GM19397 (cell line): ENCODE measurements at regions not wholly inside any gene's neighbourhood (a gene's known extent, or its start where the extent isn't known, plus 50 kb on each side); places are given as distances from the start of the nearest gene placed in this dataset.

ENCODE experiments used
- ATAC-seq: cut with Tn5 transposase; IDR thresholded peaks from one replicate; pipeline ENCODE4 v1.9.1; 2021; ENCODE audit warnings: mild to moderate bottlenecking, moderate library complexity; ENCODE audit not compliant: unreplicated experiment

GRCh38 chr2:129067953-129068352, 749.3 kb upstream of the HS6ST1 start:
- ATAC-seq, result no peak

DNA sequence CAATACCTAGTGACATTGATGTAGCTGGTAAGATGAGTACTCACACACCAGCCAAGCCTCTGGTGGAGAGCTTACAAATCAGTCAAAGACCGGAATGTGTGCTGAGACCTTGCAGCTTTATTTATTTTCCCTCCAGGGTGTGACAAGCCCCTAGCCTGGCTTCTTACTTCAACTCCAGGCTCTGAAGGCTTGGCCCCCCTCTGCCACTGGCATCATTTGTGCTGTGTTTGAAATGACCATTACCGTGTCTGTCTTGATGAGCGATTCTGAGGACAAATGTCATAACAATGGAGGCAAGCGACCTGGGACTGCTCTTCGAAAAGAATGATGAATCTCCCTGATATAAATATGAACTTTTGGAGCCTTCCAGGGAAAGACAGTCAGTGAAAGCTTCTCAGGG, 749.9 kb upstream of the HS6ST1 start:
- no peak for ATAC-seq

- no peak for ATAC-seq
Observed at GRCh38 chr2:129069875-129070594, 751.4 kb upstream of the HS6ST1 start.

- ATAC-seq, result no peak
Observed at GRCh38 chr2:129070663-129071062, 752.0 kb upstream of the HS6ST1 start.

- ATAC-seq, result no peak
Observed at GRCh38 chr2:129071531-129071930, 752.9 kb upstream of the HS6ST1 start.

- ATAC-seq, result no peak
Observed at GRCh38 chr2:129074298-129074920, 755.7 kb upstream of the HS6ST1 start.

DNA sequence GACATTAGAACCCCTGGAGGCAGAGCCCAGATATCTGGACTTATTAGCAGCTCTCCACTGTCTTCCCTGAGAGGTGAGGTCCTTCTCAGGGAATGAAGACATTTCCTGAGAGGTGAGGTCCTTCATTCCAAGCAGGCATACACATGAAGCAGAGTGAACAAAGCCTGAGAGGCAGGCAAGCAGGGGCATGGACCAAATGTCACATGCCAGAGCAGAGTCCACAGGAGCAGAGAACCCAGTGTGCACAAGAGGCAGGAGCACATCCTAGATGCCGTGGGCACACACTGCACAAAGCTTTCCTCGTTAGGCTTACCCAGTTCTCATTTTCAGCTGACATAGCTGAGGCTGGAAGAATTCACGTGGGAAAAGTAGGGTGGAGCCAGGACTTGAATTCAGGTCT, 759.9 kb upstream of the HS6ST1 start:
- no peak for ATAC-seq

DNA sequence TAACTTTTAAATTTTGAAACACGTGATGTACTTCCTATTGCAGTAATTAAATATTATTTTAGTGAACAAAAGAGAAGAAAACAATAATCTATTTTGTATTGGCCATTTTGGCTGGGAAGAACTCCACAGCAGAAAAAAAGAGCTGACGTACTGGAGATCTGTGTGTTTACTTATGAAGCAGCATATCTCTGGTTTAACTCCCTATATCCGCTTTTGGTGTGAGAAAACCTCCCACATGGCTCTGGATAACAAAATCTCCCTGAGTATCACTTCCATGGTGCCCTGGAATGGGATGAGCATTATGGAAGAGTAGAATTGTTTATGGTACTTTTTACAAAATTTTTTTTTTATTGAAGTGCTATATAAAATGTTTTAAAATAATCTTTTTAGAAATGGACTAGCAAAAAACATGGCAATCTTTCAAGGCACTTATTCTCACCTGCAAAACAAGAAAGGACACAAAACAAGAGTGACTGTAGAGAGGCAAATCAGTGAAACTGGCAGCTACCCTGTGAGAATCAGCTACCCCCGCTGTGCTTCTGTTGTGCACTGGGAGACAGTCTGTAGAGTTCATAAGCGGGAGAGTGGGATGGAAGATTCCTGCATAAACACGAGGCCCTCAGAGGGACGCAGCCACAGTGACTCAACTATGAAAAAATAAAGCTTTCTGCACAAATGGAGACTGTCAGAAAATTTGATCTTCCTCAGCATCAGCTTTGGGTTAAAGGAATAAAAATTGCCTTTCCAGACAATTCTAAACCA, 762.2 kb upstream of the HS6ST1 start:
- no peak for ATAC-seq

DNA sequence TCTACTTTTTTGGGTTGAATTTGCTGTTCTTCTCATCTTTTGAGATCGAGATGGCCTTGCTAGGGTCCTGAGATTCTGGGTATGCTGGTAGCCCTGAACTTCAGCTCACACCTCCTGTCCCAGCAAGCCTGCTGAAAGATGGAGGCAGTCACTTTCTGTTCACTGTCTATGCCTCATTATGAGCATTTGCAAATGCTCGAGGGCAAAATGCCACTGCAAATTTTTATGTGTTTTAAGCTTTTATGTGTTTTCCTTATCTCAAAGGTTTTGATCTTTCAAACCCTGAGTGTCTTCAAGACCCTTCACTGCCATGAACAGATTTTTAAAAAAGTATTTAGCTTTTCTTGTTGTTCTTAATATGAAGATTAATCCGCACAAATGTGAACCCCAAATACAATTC, 766.7 kb upstream of the HS6ST1 start:
- ATAC-seq, result no peak

DNA sequence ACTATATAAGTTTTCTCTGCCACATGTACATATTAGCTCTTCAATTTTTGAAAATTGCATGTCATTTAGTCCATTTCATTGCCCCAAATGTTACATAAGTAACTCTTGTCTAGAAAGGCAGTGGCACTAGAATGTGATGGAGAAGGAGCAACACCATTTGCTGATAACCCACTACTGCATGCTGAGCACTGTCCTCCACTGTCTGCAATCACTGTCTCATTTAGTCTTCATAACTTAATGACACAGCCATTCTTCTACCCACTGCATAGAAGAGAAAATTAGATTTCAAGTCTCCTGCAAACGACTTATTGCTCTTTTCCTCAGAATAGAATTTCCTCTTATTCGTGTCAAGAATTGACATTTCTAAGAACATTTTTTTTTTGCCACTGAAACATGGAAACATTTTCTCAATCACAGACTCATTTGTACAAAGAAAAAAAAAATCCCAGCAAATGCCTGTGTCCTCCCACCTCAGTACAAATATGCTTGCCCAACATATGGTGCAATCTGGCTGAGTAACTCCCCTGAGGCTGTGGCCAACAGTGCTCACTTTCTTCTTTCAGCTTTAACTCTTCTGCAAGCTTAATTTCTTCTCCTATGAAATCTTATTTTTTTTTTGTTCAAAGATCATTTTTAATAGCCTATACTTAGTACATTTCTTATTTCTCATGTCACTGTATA, 768.6 kb upstream of the HS6ST1 start:
- no peak for ATAC-seq

DNA sequence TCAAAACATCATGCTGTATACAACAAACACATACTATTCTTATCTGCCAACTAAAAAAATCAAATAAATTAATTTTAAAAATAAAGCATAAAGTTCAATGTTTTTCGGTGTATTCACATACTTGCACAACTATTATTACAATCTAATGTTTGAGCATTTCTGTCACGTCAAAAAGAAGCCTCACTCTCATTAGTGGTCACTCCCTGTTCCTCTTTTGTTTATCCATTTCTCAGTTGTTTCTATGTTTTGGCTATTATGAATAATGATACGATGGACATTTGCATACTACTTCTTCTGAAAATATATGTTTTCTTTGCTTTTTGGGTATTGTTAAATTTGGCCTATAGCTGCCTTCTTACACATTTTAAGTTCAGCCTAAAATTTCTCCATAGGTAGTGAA, 773.0 kb upstream of the HS6ST1 start:
- no peak for ATAC-seq

DNA sequence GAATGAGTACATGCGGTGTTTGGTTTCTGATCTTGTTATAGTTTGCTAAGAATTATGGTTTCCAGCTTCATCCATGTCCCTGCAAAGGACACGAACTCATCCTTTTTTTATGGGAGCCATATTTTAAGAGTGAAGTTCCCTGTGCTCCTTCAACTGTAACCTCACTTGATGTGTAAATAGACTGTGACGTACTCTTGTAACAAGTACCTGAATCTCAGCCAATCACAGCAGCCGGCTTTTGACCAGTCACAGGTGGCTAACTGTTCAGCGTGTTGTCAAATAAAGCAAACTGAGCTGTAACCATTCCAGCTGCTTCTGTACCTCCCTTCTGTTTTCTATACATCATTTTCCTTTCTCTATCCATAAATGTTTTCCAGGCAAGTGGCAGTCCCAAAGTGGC, 774.3 kb upstream of the HS6ST1 start:
- no peak for ATAC-seq

GRCh38 chr2:129101186-129101585, 782.5 kb upstream of the HS6ST1 start:
- no peak for ATAC-seq

DNA sequence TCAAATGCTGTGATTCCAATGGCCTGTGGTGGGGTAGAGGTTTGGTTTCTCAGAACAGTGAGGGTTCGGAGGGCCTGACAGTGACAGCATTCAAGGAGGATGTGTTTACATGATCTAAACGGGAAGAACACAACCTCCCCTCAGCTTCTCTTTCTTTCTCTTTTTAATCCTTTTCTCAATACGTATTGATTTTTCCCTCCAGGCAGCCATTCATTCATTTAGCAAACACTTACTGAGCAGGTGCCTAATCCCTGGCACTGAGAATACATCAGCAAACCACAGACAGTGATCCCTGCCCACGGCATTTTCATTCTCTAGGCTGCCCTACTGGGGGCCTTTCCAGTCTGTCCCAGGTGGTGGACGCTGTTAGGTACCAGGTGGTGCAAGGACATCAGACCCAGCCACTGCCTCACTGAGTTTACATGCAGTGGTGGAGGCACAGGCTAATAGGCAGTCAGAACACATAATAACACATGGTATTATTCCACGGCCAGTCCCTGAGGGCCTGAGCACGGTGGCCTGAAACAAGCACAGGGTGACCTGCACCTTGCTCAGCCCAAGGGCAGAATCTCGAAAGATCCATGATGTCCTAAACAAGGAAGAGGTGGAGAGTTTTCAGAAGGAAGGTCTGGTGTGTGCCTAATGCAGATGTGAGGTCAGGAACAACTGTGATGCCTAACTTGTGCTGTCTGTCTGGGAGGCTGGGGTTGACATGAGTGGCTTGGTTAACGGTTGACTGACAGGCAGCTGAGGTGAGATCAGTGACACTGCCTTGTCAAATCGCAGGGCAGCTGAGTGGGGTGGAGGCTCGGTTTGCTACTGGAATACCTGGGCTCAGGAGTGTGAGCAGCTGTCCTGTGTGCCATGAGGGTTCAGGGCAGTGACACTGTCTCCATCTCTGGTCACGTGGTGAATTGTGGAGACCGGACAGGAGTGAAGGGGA, 785.5 kb upstream of the HS6ST1 start:
- ATAC-seq, result no peak

DNA sequence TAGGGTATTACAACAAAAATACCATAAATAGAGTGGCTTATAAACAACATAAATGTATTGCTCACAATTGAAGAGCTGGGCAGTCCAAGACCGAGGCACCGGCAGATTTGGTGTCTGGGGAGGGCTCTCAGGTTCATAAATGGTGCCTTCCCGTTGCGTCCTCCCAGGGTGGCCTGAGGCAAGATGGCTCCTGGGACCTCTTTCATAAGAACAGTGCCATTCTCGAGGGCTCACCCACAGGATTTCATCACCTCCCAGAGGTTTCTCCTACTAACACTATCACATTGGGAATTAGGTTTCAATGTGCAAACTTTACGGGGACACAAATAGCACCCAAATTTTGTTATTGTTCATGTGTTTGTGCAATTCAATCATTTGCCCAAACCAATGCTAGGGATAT, 793.5 kb upstream of the HS6ST1 start:
- no peak for ATAC-seq

DNA sequence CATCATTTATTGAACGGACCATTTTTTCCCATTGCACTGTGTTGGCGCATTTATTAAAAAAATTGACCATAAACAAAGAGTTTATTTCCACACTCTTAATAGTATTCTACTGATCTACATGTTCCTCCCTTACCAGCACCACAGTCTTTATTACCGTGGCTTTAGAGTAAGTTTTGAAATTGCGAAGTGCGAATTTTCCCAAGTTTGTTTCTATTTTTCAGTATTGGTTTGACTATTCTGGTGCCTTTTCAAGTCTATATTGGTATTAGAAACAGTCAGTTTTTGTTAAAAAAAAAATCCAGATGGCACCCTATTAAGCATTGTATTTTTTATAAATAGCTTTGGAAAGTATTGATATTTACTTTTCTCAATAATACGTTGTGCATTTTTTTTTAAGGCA, 795.1 kb upstream of the HS6ST1 start:
- ATAC-seq, result no peak

- no peak for ATAC-seq
Observed at GRCh38 chr2:129117434-129117833, 798.8 kb upstream of the HS6ST1 start.

- no peak for ATAC-seq
Observed at GRCh38 chr2:129118296-129118695, 799.6 kb upstream of the HS6ST1 start.

GRCh38 chr2:129129087-129129486, 810.4 kb upstream of the HS6ST1 start:
- no peak for ATAC-seq
